ENCODE measurements at regions not wholly inside any gene's neighbourhood (a gene's known extent, or its start where the extent isn't known, plus 50 kb on each side); places are given as distances from the start of the nearest gene placed in this dataset.

GRCh38 chr6:105909106-105909505 is 177.0 kb upstream of the PRDM1 start:
- no peak for DNase-seq (ENCODE audit: low read depth in 4 of 4, low spot score in 1 of 4)

- no peak for DNase-seq (ENCODE audit: low read depth in 4 of 4, low spot score in 1 of 4)
These were observed 178.1 kb upstream of the PRDM1 start for GRCh38 chr6:105907991-105908390.

- no peak for DNase-seq (ENCODE audit: low read depth in 4 of 4, low spot score in 1 of 4)
These were observed 178.8 kb upstream of the PRDM1 start for GRCh38 chr6:105907301-105907700.

GRCh38 chr6:105902401-105903031 is 183.6 kb upstream of the PRDM1 start:
- no peak for DNase-seq (ENCODE audit: low read depth in 4 of 4, low spot score in 1 of 4)

GRCh38 chr6:105901583-105901982 is 184.6 kb upstream of the PRDM1 start:
- DNase-seq (ENCODE audit: low read depth in 4 of 4, low spot score in 1 of 4): no peak

GRCh38 chr6:105900125-105900937 is 185.8 kb upstream of the PRDM1 start:
- DNase-seq (ENCODE audit: low read depth in 4 of 4, low spot score in 1 of 4): no peak

GRCh38 chr6:105898286-105898685 is 187.8 kb upstream of the PRDM1 start:
- no peak for DNase-seq (ENCODE audit: low read depth in 4 of 4, low spot score in 1 of 4)

- no peak for DNase-seq (ENCODE audit: low read depth in 4 of 4, low spot score in 1 of 4)
These were observed 189.0 kb upstream of the PRDM1 start for GRCh38 chr6:105897131-105897530.

GRCh38 chr6:105896821-105897095 is 189.4 kb upstream of the PRDM1 start:
- no peak for DNase-seq (ENCODE audit: low read depth in 4 of 4, low spot score in 1 of 4)

- DNase-seq (ENCODE audit: low read depth in 4 of 4, low spot score in 1 of 4): no peak
These were observed 189.9 kb upstream of the PRDM1 start for GRCh38 chr6:105896052-105896820.

GRCh38 chr6:105894556-105894955 is 191.6 kb upstream of the PRDM1 start:
- no peak for DNase-seq (ENCODE audit: low read depth in 4 of 4, low spot score in 1 of 4)

- no peak for DNase-seq (ENCODE audit: low read depth in 4 of 4, low spot score in 1 of 4)
These were observed 192.4 kb upstream of the PRDM1 start for GRCh38 chr6:105893741-105894140.

- DNase-seq (ENCODE audit: low read depth in 4 of 4, low spot score in 1 of 4): no peak
These were observed 193.4 kb upstream of the PRDM1 start for GRCh38 chr6:105892577-105893262.

- no peak for DNase-seq (ENCODE audit: low read depth in 4 of 4, low spot score in 1 of 4)
These were observed 195.5 kb upstream of the PRDM1 start for GRCh38 chr6:105890521-105891244.

- DNase-seq (ENCODE audit: low read depth in 4 of 4, low spot score in 1 of 4): no peak
These were observed 196.2 kb upstream of the PRDM1 start for GRCh38 chr6:105889902-105890301.

GRCh38 chr6:105886814-105887544 is 199.2 kb upstream of the PRDM1 start:
- DNase-seq (ENCODE audit: low read depth in 4 of 4, low spot score in 1 of 4): no peak

GRCh38 chr6:105886066-105886813 is 199.9 kb upstream of the PRDM1 start:
- DNase-seq (ENCODE audit: low read depth in 4 of 4, low spot score in 1 of 4): no peak

GRCh38 chr6:105884426-105884825 is 201.7 kb upstream of the PRDM1 start:
- no peak for DNase-seq (ENCODE audit: low read depth in 4 of 4, low spot score in 1 of 4)

- no peak for DNase-seq (ENCODE audit: low read depth in 4 of 4, low spot score in 1 of 4)
These were observed 202.1 kb upstream of the PRDM1 start for GRCh38 chr6:105884011-105884410.

- no peak for DNase-seq (ENCODE audit: low read depth in 4 of 4, low spot score in 1 of 4)
These were observed 203.3 kb upstream of the PRDM1 start for GRCh38 chr6:105882828-105883227.

All from stimulated activated CD4-positive, alpha-beta T cell treated with anti-CD3 and anti-CD28 coated beads, Interleukin-1b, Interleukin-23, amount 100 ng/mL, for 24 hours (primary cell).